ENCODE measurements at regions not wholly inside any gene's neighbourhood (a gene's known extent, or its start where the extent isn't known, plus 50 kb on each side); places are given as distances from the start of the nearest gene placed in this dataset.

DNA sequence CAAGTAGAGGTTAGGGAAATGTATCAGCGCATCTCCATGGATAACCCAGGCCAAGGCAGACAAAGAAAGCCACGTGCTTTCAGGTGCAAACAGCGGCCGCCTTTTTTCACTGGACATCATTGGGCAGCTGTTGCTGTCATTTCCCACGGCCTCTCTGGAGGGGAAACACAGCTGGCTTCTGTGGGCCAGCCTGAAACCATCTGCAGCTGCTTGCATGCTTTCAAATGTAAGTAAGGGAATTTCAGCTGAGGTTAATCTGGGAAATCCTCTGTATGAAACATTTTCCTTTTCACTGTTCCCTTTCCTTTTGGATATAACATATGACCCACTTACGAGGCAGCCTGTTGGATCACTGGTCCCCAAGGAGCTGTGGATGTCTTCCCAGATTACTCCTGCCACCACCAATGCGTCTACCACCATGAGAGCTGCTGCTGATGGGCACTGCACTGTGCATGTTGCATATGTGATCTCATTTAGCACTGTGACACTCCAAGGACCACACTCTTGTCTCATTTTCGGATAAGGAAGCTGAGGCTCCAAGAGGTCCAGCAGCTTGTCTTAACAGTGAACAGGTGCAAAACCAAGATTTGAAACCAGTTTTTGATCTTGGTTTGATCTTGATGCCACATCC, 106.3 kb downstream of the C9orf152 start:
- TF ChIP-seq, protein P1, sequence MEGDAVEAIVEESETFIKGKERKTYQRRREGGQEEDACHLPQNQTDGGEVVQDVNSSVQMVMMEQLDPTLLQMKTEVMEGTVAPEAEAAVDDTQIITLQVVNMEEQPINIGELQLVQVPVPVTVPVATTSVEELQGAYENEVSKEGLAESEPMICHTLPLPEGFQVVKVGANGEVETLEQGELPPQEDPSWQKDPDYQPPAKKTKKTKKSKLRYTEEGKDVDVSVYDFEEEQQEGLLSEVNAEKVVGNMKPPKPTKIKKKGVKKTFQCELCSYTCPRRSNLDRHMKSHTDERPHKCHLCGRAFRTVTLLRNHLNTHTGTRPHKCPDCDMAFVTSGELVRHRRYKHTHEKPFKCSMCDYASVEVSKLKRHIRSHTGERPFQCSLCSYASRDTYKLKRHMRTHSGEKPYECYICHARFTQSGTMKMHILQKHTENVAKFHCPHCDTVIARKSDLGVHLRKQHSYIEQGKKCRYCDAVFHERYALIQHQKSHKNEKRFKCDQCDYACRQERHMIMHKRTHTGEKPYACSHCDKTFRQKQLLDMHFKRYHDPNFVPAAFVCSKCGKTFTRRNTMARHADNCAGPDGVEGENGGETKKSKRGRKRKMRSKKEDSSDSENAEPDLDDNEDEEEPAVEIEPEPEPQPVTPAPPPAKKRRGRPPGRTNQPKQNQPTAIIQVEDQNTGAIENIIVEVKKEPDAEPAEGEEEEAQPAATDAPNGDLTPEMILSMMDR (IDR thresholded peaks at IDR 0.05): no peak
- no peak for TF ChIP-seq POLR2A (IDR thresholded peaks at IDR 0.05)
